ENCODE measurements at regions not wholly inside any gene's neighbourhood (a gene's known extent, or its start where the extent isn't known, plus 50 kb on each side); places are given as distances from the start of the nearest gene placed in this dataset.
A peak's percentile ranks its signal among the peaks of the same experiment; 100 is the strongest.

GRCh38 chr18:38427234-38427633 is 861.6 kb upstream of the CELF4 start:
- H3K27ac ChIP-seq (ENCODE audit: low read depth in 1 of 2, low read length in 1 of 2), result no peak overlapping the region
- no peaks in the 10 kb centered on the region for H3K36me3 ChIP-seq (ENCODE audit: control insufficient read depth in 2 of 2, insufficient read depth in 2 of 2, low read length in 1 of 2)
- H3K4me1 ChIP-seq (ENCODE audit: control insufficient read depth in 2 of 2, insufficient read depth in 2 of 2, low read length in 2 of 2), result no peaks in the 10 kb centered on the region
- DNase-seq (ENCODE audit: low read depth in 6 of 9, low spot score in 9 of 9), result peak in 3 of 9 donors; percentile 4 to 20 (median 6)
- no peaks in the 10 kb centered on the region for H3K27me3 ChIP-seq (ENCODE audit: control insufficient read depth in 2 of 2, insufficient read depth in 1 of 2, low read length in 1 of 2)
- 97% methylated on average over 2 of the region's 2 CpGs for WGBS
- H3K4me3 ChIP-seq (ENCODE audit: low read length in 2 of 2), result no peak overlapping the region
- H3K9me3 ChIP-seq (ENCODE audit: control insufficient read depth in 2 of 2, insufficient read depth in 1 of 2, low read length in 1 of 2), result no peaks in the 10 kb centered on the region

- H3K4me3 ChIP-seq (ENCODE audit: low read length in 2 of 2), result no peak overlapping the region
- H3K36me3 ChIP-seq (ENCODE audit: control insufficient read depth in 2 of 2, insufficient read depth in 2 of 2, low read length in 1 of 2), result no peaks in the 10 kb centered on the region
- H3K27ac ChIP-seq (ENCODE audit: low read depth in 1 of 2, low read length in 1 of 2), result no peak overlapping the region
- H3K4me1 ChIP-seq (ENCODE audit: control insufficient read depth in 2 of 2, insufficient read depth in 2 of 2, low read length in 2 of 2), result no peaks in the 10 kb centered on the region
- no peaks in the 10 kb centered on the region for H3K9me3 ChIP-seq (ENCODE audit: control insufficient read depth in 2 of 2, insufficient read depth in 1 of 2, low read length in 1 of 2)
- WGBS, result 98% methylated on average over 6 of the region's 6 CpGs
- H3K27me3 ChIP-seq (ENCODE audit: control insufficient read depth in 2 of 2, insufficient read depth in 1 of 2, low read length in 1 of 2), result no peaks in the 10 kb centered on the region
- DNase-seq (ENCODE audit: low read depth in 6 of 9, low spot score in 9 of 9), result no peak
Observed at GRCh38 chr18:38421872-38422615, 856.4 kb upstream of the CELF4 start.

GRCh38 chr18:38421021-38421420 is 855.4 kb upstream of the CELF4 start:
- no peak for DNase-seq (ENCODE audit: low read depth in 6 of 9, low spot score in 9 of 9)
- Histone ChIP-seq H3K36me3 (ENCODE audit: control insufficient read depth in 2 of 2, insufficient read depth in 2 of 2, low read length in 1 of 2) (no peaks in the 10 kb centered on the region), H3K4me3 (ENCODE audit: low read length in 2 of 2) (no peak overlapping the region), H3K9me3 (ENCODE audit: control insufficient read depth in 2 of 2, insufficient read depth in 1 of 2, low read length in 1 of 2) (no peaks in the 10 kb centered on the region), H3K27me3 (ENCODE audit: control insufficient read depth in 2 of 2, insufficient read depth in 1 of 2, low read length in 1 of 2) (no peaks in the 10 kb centered on the region), H3K4me1 (ENCODE audit: control insufficient read depth in 2 of 2, insufficient read depth in 2 of 2, low read length in 2 of 2) (no peaks in the 10 kb centered on the region), H3K27ac (ENCODE audit: low read depth in 1 of 2, low read length in 1 of 2) (no peak overlapping the region)
- WGBS, result 95% methylated on average over 10 of the region's 10 CpGs

GRCh38 chr18:38420611-38421010 is 855.0 kb upstream of the CELF4 start:
- Histone ChIP-seq H3K9me3 (ENCODE audit: control insufficient read depth in 2 of 2, insufficient read depth in 1 of 2, low read length in 1 of 2) (no peaks in the 10 kb centered on the region), H3K27me3 (ENCODE audit: control insufficient read depth in 2 of 2, insufficient read depth in 1 of 2, low read length in 1 of 2) (no peaks in the 10 kb centered on the region), H3K4me1 (ENCODE audit: control insufficient read depth in 2 of 2, insufficient read depth in 2 of 2, low read length in 2 of 2) (no peaks in the 10 kb centered on the region), H3K4me3 (ENCODE audit: low read length in 2 of 2) (no peak overlapping the region), H3K27ac (ENCODE audit: low read depth in 1 of 2, low read length in 1 of 2) (no peak overlapping the region), H3K36me3 (ENCODE audit: control insufficient read depth in 2 of 2, insufficient read depth in 2 of 2, low read length in 1 of 2) (no peaks in the 10 kb centered on the region)
- no peak for DNase-seq (ENCODE audit: low read depth in 6 of 9, low spot score in 9 of 9)
- WGBS, result 96% methylated on average over 3 of the region's 3 CpGs

GRCh38 chr18:38415811-38416210 is 850.2 kb upstream of the CELF4 start:
- Histone ChIP-seq H3K4me3 (ENCODE audit: low read length in 2 of 2) (no peak overlapping the region), H3K27ac (ENCODE audit: low read depth in 1 of 2, low read length in 1 of 2) (no peak overlapping the region), H3K36me3 (ENCODE audit: control insufficient read depth in 2 of 2, insufficient read depth in 2 of 2, low read length in 1 of 2) (no peaks in the 10 kb centered on the region), H3K4me1 (ENCODE audit: control insufficient read depth in 2 of 2, insufficient read depth in 2 of 2, low read length in 2 of 2) (no peaks in the 10 kb centered on the region), H3K9me3 (ENCODE audit: control insufficient read depth in 2 of 2, insufficient read depth in 1 of 2, low read length in 1 of 2) (no peaks in the 10 kb centered on the region), H3K27me3 (ENCODE audit: control insufficient read depth in 2 of 2, insufficient read depth in 1 of 2, low read length in 1 of 2) (no peaks in the 10 kb centered on the region)
- DNase-seq (ENCODE audit: low read depth in 6 of 9, low spot score in 9 of 9), result no peak
- WGBS, result 93% methylated on average over 4 of the region's 4 CpGs

GRCh38 chr18:38413193-38413592 is 847.6 kb upstream of the CELF4 start:
- H3K4me1 ChIP-seq (ENCODE audit: control insufficient read depth in 2 of 2, insufficient read depth in 2 of 2, low read length in 2 of 2), result no peaks in the 10 kb centered on the region
- no peaks in the 10 kb centered on the region for H3K9me3 ChIP-seq (ENCODE audit: control insufficient read depth in 2 of 2, insufficient read depth in 1 of 2, low read length in 1 of 2)
- no peak overlapping the region for H3K27ac ChIP-seq (ENCODE audit: low read depth in 1 of 2, low read length in 1 of 2)
- 92% methylated on average over 2 of the region's 2 CpGs for WGBS
- H3K4me3 ChIP-seq (ENCODE audit: low read length in 2 of 2), result no peak overlapping the region
- no peak for DNase-seq (ENCODE audit: low read depth in 6 of 9, low spot score in 9 of 9)
- H3K27me3 ChIP-seq (ENCODE audit: control insufficient read depth in 2 of 2, insufficient read depth in 1 of 2, low read length in 1 of 2), result no peaks in the 10 kb centered on the region
- H3K36me3 ChIP-seq (ENCODE audit: control insufficient read depth in 2 of 2, insufficient read depth in 2 of 2, low read length in 1 of 2), result no peaks in the 10 kb centered on the region

GRCh38 chr18:38406607-38407006 is 841.0 kb upstream of the CELF4 start:
- Histone ChIP-seq H3K27me3 (ENCODE audit: control insufficient read depth in 2 of 2, insufficient read depth in 1 of 2, low read length in 1 of 2) (no peaks in the 10 kb centered on the region), H3K9me3 (ENCODE audit: control insufficient read depth in 2 of 2, insufficient read depth in 1 of 2, low read length in 1 of 2) (no peaks in the 10 kb centered on the region), H3K27ac (ENCODE audit: low read depth in 1 of 2, low read length in 1 of 2) (no peak overlapping the region), H3K4me1 (ENCODE audit: control insufficient read depth in 2 of 2, insufficient read depth in 2 of 2, low read length in 2 of 2) (no peaks in the 10 kb centered on the region), H3K36me3 (ENCODE audit: control insufficient read depth in 2 of 2, insufficient read depth in 2 of 2, low read length in 1 of 2) (no peaks in the 10 kb centered on the region), H3K4me3 (ENCODE audit: low read length in 2 of 2) (no peak overlapping the region)
- WGBS, result 10% methylated on average over 4 of the region's 4 CpGs
- DNase-seq (ENCODE audit: low read depth in 6 of 9, low spot score in 9 of 9), result peak in 1 of 9 donors; percentile 6

GRCh38 chr18:38402509-38402908 is 836.9 kb upstream of the CELF4 start:
- no peak overlapping the region for H3K27ac ChIP-seq (ENCODE audit: low read depth in 1 of 2, low read length in 1 of 2)
- H3K27me3 ChIP-seq (ENCODE audit: control insufficient read depth in 2 of 2, insufficient read depth in 1 of 2, low read length in 1 of 2), result no peaks in the 10 kb centered on the region
- no peaks in the 10 kb centered on the region for H3K9me3 ChIP-seq (ENCODE audit: control insufficient read depth in 2 of 2, insufficient read depth in 1 of 2, low read length in 1 of 2)
- DNase-seq (ENCODE audit: low read depth in 6 of 9, low spot score in 9 of 9), result no peak
- WGBS, result 96% methylated on average over 3 of the region's 3 CpGs
- no peaks in the 10 kb centered on the region for H3K36me3 ChIP-seq (ENCODE audit: control insufficient read depth in 2 of 2, insufficient read depth in 2 of 2, low read length in 1 of 2)
- no peak overlapping the region for H3K4me3 ChIP-seq (ENCODE audit: low read length in 2 of 2)
- H3K4me1 ChIP-seq (ENCODE audit: control insufficient read depth in 2 of 2, insufficient read depth in 2 of 2, low read length in 2 of 2), result no peaks in the 10 kb centered on the region

GRCh38 chr18:38397094-38397493 is 831.5 kb upstream of the CELF4 start:
- Histone ChIP-seq H3K27ac (ENCODE audit: low read depth in 1 of 2, low read length in 1 of 2) (no peak overlapping the region), H3K9me3 (ENCODE audit: control insufficient read depth in 2 of 2, insufficient read depth in 1 of 2, low read length in 1 of 2) (no peaks in the 10 kb centered on the region), H3K4me3 (ENCODE audit: low read length in 2 of 2) (no peak overlapping the region), H3K27me3 (ENCODE audit: control insufficient read depth in 2 of 2, insufficient read depth in 1 of 2, low read length in 1 of 2) (no peaks in the 10 kb centered on the region), H3K4me1 (ENCODE audit: control insufficient read depth in 2 of 2, insufficient read depth in 2 of 2, low read length in 2 of 2) (no peaks in the 10 kb centered on the region), H3K36me3 (ENCODE audit: control insufficient read depth in 2 of 2, insufficient read depth in 2 of 2, low read length in 1 of 2) (no peaks in the 10 kb centered on the region)
- DNase-seq (ENCODE audit: low read depth in 6 of 9, low spot score in 9 of 9), result no peak

All from thymus (tissue), 11 donors.